GM12878 (cell line): ENCODE measurements at regions not wholly inside any gene's neighbourhood (a gene's known extent, or its start where the extent isn't known, plus 50 kb on each side); places are given as distances from the start of the nearest gene placed in this dataset.

ENCODE experiments used
- ATAC-seq: fragments of 200-7000 bp; cut with Tn5 transposase; 3 replicates; pipeline ENCODE4 v1.9.1; 2020; ENCODE audit warnings: mild to moderate bottlenecking, moderate library complexity
- BruUV-seq: library from RNA; stranded (reverse); fragments of 400-500 nt; replicated peaks from 2 replicates; lab custom pipeline; 2021; lab: Mats Ljungman, UMichigan
- CTCF ChIA-PET: fragments of 300-600 bp; sonication (Branson Sonifier 250); formaldehyde crosslinking; extraction: SDS; loops from one replicate; lab custom pipeline; 2021; ENCODE audit warnings: inconsistent platforms; lab: Yijun Ruan, JAX
- POLR2A ChIA-PET: fragments of 350-600 bp; formaldehyde crosslinking; extraction: SDS; loops from one replicate; lab custom pipeline; 2021; ENCODE audit warnings: inconsistent platforms; lab: Charles Lee
- RAD21 ChIA-PET: fragments of 300-600 bp; sonication (Branson Sonifier 250); formaldehyde crosslinking; loops from one replicate; lab custom pipeline; 2023; ENCODE audit warnings: antibody characterized with exemption; ENCODE audit not compliant: unreplicated experiment; lab: Charles Lee
- SMC1A ChIA-PET: fragments of 300-600 bp; sonication (Branson Sonifier 250); formaldehyde crosslinking; loops from one replicate; lab custom pipeline; 2023; ENCODE audit not compliant: unreplicated experiment, uncharacterized antibody; lab: Charles Lee
- DNase-seq: peaks from one replicate; pipeline ENCODE4 v3.0.0-alpha.2; 2011; ENCODE audit warnings: low read depth, low spot score
- FAIRE-seq: peaks from 3 replicates; lab custom pipeline; 2011; peaks lifted over from hg19 to GRCh38; lab: Jason Lieb, UNC
- H2AFZ ChIP-seq: 2 replicates; pipeline ENCODE4 v1.6.0; 2011; ENCODE audit warnings: low read depth, low read length, control low read depth; ENCODE audit not compliant: control insufficient read depth
- H3K27ac ChIP-seq: 2 replicates; pipeline ENCODE4 v1.5.1; 2011; ENCODE audit warnings: control low read depth; ENCODE audit not compliant: control insufficient read depth, insufficient read depth
- H3K27me3 ChIP-seq, 2 experiments: replicated peaks in 1 of 2; 2 replicates each; pipeline versions ENCODE4 v1.6.0 to v1.6.1; 2011; ENCODE audit warnings: low read length in 1 of 2; ENCODE audit not compliant: control insufficient read depth in 2 of 2, insufficient read depth in 2 of 2
- H3K36me3 ChIP-seq, 2 experiments: 2 replicates each; pipeline ENCODE4 v1.5.1; 2011; ENCODE audit warnings: low read length in 1 of 2; ENCODE audit not compliant: control insufficient read depth in 2 of 2, insufficient read depth in 2 of 2
- H3K4me1 ChIP-seq: 2 replicates; pipeline ENCODE4 v1.6.1; 2011; ENCODE audit warnings: mild to moderate bottlenecking, low read length, moderate library complexity, mixed read lengths; ENCODE audit not compliant: control insufficient read depth, insufficient read depth
- H3K4me2 ChIP-seq: 2 replicates; pipeline ENCODE4 v1.6.0; 2011; ENCODE audit warnings: control low read depth; ENCODE audit not compliant: control insufficient read depth, insufficient read depth
- H3K4me3 ChIP-seq: fragments of 200-600 bp; sonication (generic); 2 replicates; pipeline ENCODE4 v1.5.1; 2016
- H3K79me2 ChIP-seq: 2 replicates; pipeline ENCODE4 v1.6.0; 2011; ENCODE audit warnings: low read length; ENCODE audit not compliant: control insufficient read depth, insufficient read depth
- H3K9ac ChIP-seq: 2 replicates; pipeline ENCODE4 v1.8.0; 2011; ENCODE audit warnings: low read length, control low read depth, mixed read lengths; ENCODE audit not compliant: control insufficient read depth, insufficient read depth
- H3K9me3 ChIP-seq: replicated peaks from 3 replicates; pipeline ENCODE4 v1.5.1; 2011; ENCODE audit warnings: mild to moderate bottlenecking, low read length; ENCODE audit not compliant: control insufficient read depth, insufficient read depth
- H4K20me1 ChIP-seq: 2 replicates; pipeline ENCODE4 v1.6.0; 2011; ENCODE audit not compliant: control insufficient read depth, insufficient read depth
- BCL3 ChIP-seq: IDR thresholded peaks from 2 replicates; pipeline ENCODE4 v1.6.1; 2011; ENCODE audit warnings: borderline replicate concordance, low read depth, mild to moderate bottlenecking, moderate library complexity, low read length; ENCODE audit not compliant: insufficient read depth, poor library complexity, severe bottlenecking
- CBX3 ChIP-seq: fragments of 200-600 bp; sonication (generic); IDR thresholded peaks from 2 replicates; pipeline ENCODE4 v1.6.1; 2016; ENCODE audit warnings: low read depth, borderline replicate concordance
- SUPT20H ChIP-seq: IDR thresholded peaks from 2 replicates; pipeline ENCODE4 v1.6.1; 2011; ENCODE audit warnings: low read depth, mild to moderate bottlenecking, low read length, moderate library complexity, borderline replicate concordance; ENCODE audit not compliant: control insufficient read depth
- SUZ12 ChIP-seq: fragments of 200-600 bp; sonication (generic); IDR thresholded peaks from one replicate; pipeline ENCODE4 v1.6.1; 2018; ENCODE audit warnings: antibody characterized with exemption, mild to moderate bottlenecking; ENCODE audit not compliant: unreplicated experiment
- USF2 ChIP-seq: IDR thresholded peaks from 2 replicates; pipeline ENCODE4 v1.6.1; 2011; ENCODE audit warnings: low read depth, low read length, improper control_type of control experiment, borderline replicate concordance
- YBX1 ChIP-seq: fragments of 450-650 bp; IDR thresholded peaks from 2 replicates; pipeline ENCODE4 v1.6.1; 2016; ENCODE audit warnings: antibody characterized with exemption
- WGBS: methylation state at CpG from one replicate; pipeline ENCODE4 v1.1.6; 2016; ENCODE audit warnings: low lambda C conversion rate; ENCODE audit not compliant: insufficient replicate concordance, insufficient coverage; ENCODE audit errors: missing lambda C conversion rate; 5-methylcytosine and 5-hydroxymethylcytosine counted together
- in situ Hi-C: fragments of 300-500 bp; cut with MboI; formaldehyde crosslinking; loops from 9 replicates; pipeline ENCODE4 v1.14.3; 2018; ENCODE audit warnings: mixed read lengths
- intact Hi-C: fragments of 100-400 bp; cut with micrococcal nuclease; formaldehyde crosslinking; loops from one replicate; pipeline ENCODE4 v1.14.2; 2022; ENCODE audit not compliant: unreplicated experiment

DNA sequence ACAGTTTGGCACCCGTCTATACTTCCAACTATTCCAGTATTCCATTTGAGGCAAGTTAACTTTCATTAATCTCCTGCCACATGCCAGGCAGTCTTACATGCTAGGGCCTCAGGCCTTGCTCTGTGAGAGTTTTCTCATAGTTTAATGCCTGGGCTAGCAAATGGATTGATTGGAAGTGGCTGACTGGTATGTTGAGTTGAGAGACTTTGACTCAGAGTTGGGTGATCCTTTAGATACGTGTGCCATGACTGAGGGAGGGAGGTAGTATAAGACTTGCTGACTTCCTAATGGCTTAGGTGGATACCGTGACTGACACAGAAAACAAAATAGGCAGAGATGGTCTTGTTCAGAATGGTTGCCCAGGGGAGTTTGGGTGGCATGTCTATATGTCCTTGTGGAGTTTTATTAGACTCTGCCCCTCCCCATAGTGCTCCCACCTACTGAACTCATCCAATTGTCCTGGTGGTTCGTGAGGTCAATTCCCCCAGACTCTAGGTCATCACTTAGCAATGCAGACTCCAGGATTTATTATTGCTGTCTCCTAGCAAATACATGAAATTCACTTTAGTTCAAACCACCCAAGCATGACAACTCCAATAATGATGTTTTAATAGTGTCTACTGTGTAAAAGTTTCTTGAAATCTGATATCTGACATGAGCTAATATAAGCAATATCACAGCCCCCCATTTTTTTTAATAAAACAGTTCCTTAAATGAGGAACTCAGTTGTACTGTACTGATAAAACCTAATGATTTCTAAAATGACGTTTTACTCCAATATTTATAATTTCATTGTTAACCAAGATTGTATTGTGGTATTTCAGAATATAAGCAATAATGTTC lies 413.9 kb upstream of the MDFIC2 start:
- Histone ChIP-seq H3K4me2 (no peak overlapping the region), H3K4me1 (no peaks in the 10 kb centered on the region), H3K9me3 (no peaks in the 10 kb centered on the region), H2AFZ (no peak overlapping the region), H3K27me3 (no peaks in the 10 kb centered on the region), H3K27ac (no peak overlapping the region), H3K4me3 (no peak overlapping the region), H3K9ac (no peak overlapping the region), H4K20me1 (no peaks in the 10 kb centered on the region), H3K36me3 (no peaks in the 10 kb centered on the region), H3K79me2 (no peaks in the 10 kb centered on the region)
- FAIRE-seq (no peak), ATAC-seq (no peak), DNase-seq (no peak)
- TF ChIP-seq BCL3: no peak
- no peak for TF ChIP-seq SUPT20H
- no peak for TF ChIP-seq CBX3
- in situ Hi-C loops (no loop called here), intact Hi-C loops (no loop called here)
- 16% methylated on average over 5 of the region's 5 CpGs for WGBS
- RAD21 ChIA-PET: no interaction called here
- POLR2A ChIA-PET: no interaction called here
- SMC1A ChIA-PET: no interaction called here
- no TSS peak for BruUV-seq
- CTCF ChIA-PET: no interaction called here

DNA sequence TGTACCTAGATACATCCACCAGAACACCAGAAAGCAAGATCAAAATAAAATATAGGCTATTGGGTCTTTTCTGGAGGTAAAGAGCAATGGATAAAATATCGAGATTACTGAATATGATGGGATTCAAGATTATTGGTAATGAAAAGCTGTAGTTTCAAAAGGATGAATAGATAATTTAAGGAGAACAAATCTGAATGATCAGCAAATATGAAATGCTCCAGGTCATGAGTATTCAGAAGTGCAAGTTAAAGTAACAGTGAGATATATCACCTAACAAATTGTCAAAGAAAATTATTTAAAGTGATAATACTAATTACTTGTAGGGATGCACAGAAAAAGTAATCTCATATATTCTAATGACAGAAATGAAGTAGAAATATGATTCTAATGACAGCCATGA lies 409.6 kb upstream of the MDFIC2 start:
- no peak for FAIRE-seq
- no peaks in the 10 kb centered on the region for H3K27me3 ChIP-seq
- ATAC-seq: no peak
- TF ChIP-seq SUZ12 (no peak), YBX1 (no peak), USF2 (no peak)
- WGBS: 0% methylated on average over 1 of the region's 1 CpG
- H4K20me1 ChIP-seq: no peaks in the 10 kb centered on the region
- no peak overlapping the region for H3K4me2 ChIP-seq
- no peak overlapping the region for H3K27ac ChIP-seq
- SMC1A ChIA-PET: no interaction called here
- in situ Hi-C loops (no loop called here), intact Hi-C loops (no loop called here)
- BruUV-seq: no TSS peak
- no peak overlapping the region for H3K4me3 ChIP-seq
- no peak for DNase-seq
- no peaks in the 10 kb centered on the region for H3K79me2 ChIP-seq
- RAD21 ChIA-PET: no interaction called here
- POLR2A ChIA-PET: no interaction called here
- no peaks in the 10 kb centered on the region for H3K4me1 ChIP-seq
- H3K9ac ChIP-seq: no peak overlapping the region
- H2AFZ ChIP-seq: no peak overlapping the region
- no peaks in the 10 kb centered on the region for H3K36me3 ChIP-seq
- CTCF ChIA-PET: no interaction called here
- H3K9me3 ChIP-seq: no peaks in the 10 kb centered on the region
